Activated naive CD8-positive, alpha-beta T cell treated with anti-CD3 and anti-CD28 coated beads, Interleukin-2, amount 50 U/mL, for 24 hours (primary cell): ENCODE measurements at regions not wholly inside any gene's neighbourhood (a gene's known extent, or its start where the extent isn't known, plus 50 kb on each side); places are given as distances from the start of the nearest gene placed in this dataset.
"Not testable (repeated sequence)": the region's sequence is repeated elsewhere in the genome, so short reads cannot be mapped to it uniquely, and the experiment has no call there.

Experiments
- ATAC-seq: fragments of 150-1000 bp; cut with Tn5 transposase; one replicate; pipeline ENCODE4 v1.10.0; 2021
- DNase-seq: peaks from one replicate; pipeline ENCODE4 v3.0.0; 2021
- H3K27ac Mint-ChIP-seq: one replicate; pipeline ENCODE4 v1.8.0; 2021; ENCODE audit warnings: mild to moderate bottlenecking, mixed read lengths
- H3K27me3 Mint-ChIP-seq: one replicate; pipeline ENCODE4 v1.8.0; 2021; ENCODE audit warnings: mixed read lengths
- H3K36me3 Mint-ChIP-seq: one replicate; pipeline ENCODE4 v1.8.0; 2021; ENCODE audit warnings: low read depth, mixed read lengths
- H3K4me1 Mint-ChIP-seq: one replicate; pipeline ENCODE4 v1.8.0; 2021; ENCODE audit warnings: mixed read lengths
- H3K4me3 Mint-ChIP-seq: one replicate; pipeline ENCODE4 v1.8.0; 2021; ENCODE audit warnings: mild to moderate bottlenecking, moderate library complexity, mixed read lengths
- H3K9me3 Mint-ChIP-seq: one replicate; pipeline ENCODE4 v1.8.0; 2021; ENCODE audit warnings: mixed read lengths

- H3K36me3 Mint-ChIP-seq: no peaks in the 10 kb centered on the region
- no peak for DNase-seq
- H3K4me1 Mint-ChIP-seq: no peaks in the 10 kb centered on the region
- ATAC-seq: no peak
- H3K27ac Mint-ChIP-seq: no peak overlapping the region
- H3K27me3 Mint-ChIP-seq: no peaks in the 10 kb centered on the region
- no peak overlapping the region for H3K4me3 Mint-ChIP-seq
- no peaks in the 10 kb centered on the region for H3K9me3 Mint-ChIP-seq
Measured at GRCh38 chr7:81234896-81235295, 316.0 kb upstream of the SEMA3C start.

GRCh38 chr7:81233208-81233940 lies 314.5 kb upstream of the SEMA3C start:
- H3K27ac Mint-ChIP-seq: no peak overlapping the region
- no peaks in the 10 kb centered on the region for H3K9me3 Mint-ChIP-seq
- no peaks in the 10 kb centered on the region for H3K27me3 Mint-ChIP-seq
- ATAC-seq (no peak), DNase-seq (no peak)
- no peaks in the 10 kb centered on the region for H3K36me3 Mint-ChIP-seq
- no peak overlapping the region for H3K4me3 Mint-ChIP-seq
- no peaks in the 10 kb centered on the region for H3K4me1 Mint-ChIP-seq

- ATAC-seq (no peak), DNase-seq (no peak)
- H3K4me1 Mint-ChIP-seq: no peaks in the 10 kb centered on the region
- no peak overlapping the region for H3K4me3 Mint-ChIP-seq
- no peak overlapping the region for H3K27ac Mint-ChIP-seq
- no peaks in the 10 kb centered on the region for H3K36me3 Mint-ChIP-seq
- H3K9me3 Mint-ChIP-seq: no peaks in the 10 kb centered on the region
- no peaks in the 10 kb centered on the region for H3K27me3 Mint-ChIP-seq
Measured at GRCh38 chr7:81232084-81232799, 313.4 kb upstream of the SEMA3C start.

GRCh38 chr7:81231301-81231838 lies 312.5 kb upstream of the SEMA3C start:
- H3K9me3 Mint-ChIP-seq: no peaks in the 10 kb centered on the region
- no peaks in the 10 kb centered on the region for H3K4me1 Mint-ChIP-seq
- H3K27ac Mint-ChIP-seq: no peak overlapping the region
- DNase-seq (no peak), ATAC-seq (no peak)
- no peaks in the 10 kb centered on the region for H3K27me3 Mint-ChIP-seq
- no peaks in the 10 kb centered on the region for H3K36me3 Mint-ChIP-seq
- no peak overlapping the region for H3K4me3 Mint-ChIP-seq

DNA sequence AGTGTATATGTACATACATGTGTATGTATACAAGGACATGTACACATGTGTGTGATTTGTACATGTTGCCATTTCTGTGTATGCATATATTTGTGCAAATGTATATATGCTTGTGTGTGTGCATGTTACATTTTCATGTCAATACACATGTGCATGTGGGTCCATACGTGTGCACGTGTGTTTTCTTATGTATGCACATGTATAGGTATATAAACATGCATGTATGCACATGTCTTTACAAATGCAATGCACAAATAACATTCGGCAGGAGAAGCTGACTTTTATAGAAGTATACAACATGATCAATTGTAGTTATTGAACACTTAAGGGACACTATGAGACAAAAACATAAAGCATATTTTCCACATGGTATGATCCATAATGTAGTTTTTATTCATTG lies 307.4 kb upstream of the SEMA3C start:
- Mint-ChIP-seq H3K4me1 (no peaks in the 10 kb centered on the region), H3K36me3 (no peaks in the 10 kb centered on the region), H3K27me3 (no peaks in the 10 kb centered on the region), H3K27ac (no peak overlapping the region), H3K9me3 (peaks cover 11% of the 10 kb centered on the region), H3K4me3 (no peak overlapping the region)
- DNase-seq: no peak
- no peak for ATAC-seq

DNA sequence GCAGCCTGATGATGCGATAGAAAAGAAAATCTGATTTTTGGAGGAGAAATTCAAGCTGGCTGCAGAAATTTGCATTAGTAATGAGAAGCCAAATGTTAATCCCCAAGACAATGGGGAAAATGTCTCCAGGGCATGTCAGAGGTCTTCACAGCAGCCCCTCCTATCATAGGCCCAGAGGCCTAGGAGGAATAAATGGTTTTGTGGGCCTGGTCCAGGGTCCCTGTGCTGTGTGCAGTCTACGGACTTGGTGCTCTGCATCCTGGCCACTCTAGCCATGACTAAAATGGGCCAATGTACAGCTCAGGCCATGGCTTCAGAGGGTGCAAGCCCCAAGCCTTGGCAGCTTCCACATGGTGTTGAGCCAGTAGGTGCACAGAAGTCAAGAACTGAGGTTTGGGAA lies 303.8 kb upstream of the SEMA3C start:
- not testable (repeated sequence) for H3K27ac Mint-ChIP-seq, DNase-seq, H3K4me1 Mint-ChIP-seq, ATAC-seq, H3K27me3 Mint-ChIP-seq, H3K36me3 Mint-ChIP-seq, H3K4me3 Mint-ChIP-seq
- peaks cover 17% of the 10 kb centered on the region for H3K9me3 Mint-ChIP-seq

DNA sequence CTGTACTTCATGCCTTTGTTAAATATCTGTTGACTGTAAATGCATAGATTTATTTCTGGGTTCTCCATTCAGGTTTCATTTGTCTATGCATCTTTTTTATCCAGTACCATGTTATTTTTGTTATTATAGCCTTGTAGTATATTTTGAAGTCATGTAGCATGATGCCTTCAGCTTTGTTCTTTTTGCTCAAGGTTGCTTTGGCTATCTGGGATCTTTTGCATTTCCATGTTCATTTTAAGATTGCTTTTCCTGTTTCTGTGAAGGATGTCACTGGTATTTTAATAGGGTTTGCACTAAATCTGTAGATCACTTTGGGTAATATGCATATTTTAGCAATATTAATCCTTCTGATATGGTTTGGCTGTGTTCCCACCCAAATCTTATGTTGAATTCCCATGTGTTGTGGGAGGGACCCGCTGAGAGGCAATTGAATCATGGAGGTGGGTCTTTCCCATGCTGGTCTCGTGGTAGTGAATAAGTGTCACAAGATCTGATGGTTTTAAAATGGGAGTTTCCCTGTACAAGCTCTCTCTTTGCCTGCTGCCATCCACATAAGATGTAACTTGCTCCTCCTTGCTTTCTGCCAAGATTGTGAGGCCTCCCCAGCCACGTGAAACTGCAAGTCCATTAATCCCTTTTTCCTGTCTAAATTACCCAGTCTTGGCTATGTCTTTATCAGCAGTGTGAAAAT lies 302.8 kb upstream of the SEMA3C start:
- DNase-seq: no peak
- H3K27ac Mint-ChIP-seq: no peak overlapping the region
- no peak for ATAC-seq
- H3K4me1 Mint-ChIP-seq: no peaks in the 10 kb centered on the region
- peaks cover 17% of the 10 kb centered on the region for H3K9me3 Mint-ChIP-seq
- no peaks in the 10 kb centered on the region for H3K36me3 Mint-ChIP-seq
- no peaks in the 10 kb centered on the region for H3K27me3 Mint-ChIP-seq
- no peak overlapping the region for H3K4me3 Mint-ChIP-seq

DNA sequence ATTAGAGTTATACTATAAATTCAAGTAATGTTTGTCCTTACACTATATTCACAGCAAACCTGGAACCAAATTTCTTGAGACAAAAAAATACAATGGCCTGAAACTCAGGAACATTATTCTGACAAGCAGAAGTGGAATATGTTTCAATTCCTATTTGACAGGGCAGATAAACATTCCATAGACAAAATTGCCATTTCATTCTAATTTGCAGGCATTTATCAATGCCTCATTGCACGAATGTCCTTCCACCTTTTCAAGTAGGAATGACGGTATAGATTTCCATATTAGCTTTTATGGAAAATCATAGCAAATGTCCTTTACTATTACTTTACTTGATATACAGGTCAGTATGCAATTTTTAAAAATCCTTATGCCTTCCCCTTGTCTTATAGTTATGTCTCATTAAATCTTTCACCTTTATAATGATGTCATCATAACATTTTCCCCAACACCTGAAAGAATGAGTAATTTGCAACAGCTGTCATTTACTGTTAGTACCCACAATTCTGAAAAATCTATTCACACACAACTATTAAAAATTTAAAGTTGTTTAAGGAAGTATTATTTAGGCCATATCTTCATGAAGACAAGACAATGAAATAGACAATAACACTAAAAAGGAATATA lies 299.7 kb upstream of the SEMA3C start:
- ATAC-seq: no peak
- Mint-ChIP-seq H3K36me3 (no peaks in the 10 kb centered on the region), H3K27ac (no peak overlapping the region), H3K27me3 (no peaks in the 10 kb centered on the region), H3K9me3 (peaks cover 17% of the 10 kb centered on the region), H3K4me1 (no peaks in the 10 kb centered on the region), H3K4me3 (no peak overlapping the region)
- no peak for DNase-seq

DNA sequence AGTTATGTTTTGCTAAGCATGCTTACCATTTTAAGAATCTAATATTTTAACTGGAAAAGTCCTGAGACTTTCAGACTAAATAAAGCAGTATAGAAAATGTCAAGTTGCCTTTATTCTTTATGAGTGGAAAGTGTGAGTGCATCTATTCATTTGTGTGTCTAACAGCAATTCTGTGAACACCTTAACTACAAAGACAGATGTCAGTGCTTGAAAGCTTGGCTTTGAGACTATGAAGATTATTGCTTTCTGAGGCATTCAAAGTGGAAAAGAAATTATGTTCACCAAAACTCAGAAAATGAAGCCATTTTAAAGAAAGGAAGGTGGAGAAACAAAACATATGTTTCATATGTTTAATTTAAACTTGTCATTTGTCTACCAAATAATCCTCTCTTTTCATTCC lies 294.5 kb upstream of the SEMA3C start:
- Mint-ChIP-seq H3K9me3 (no peaks in the 10 kb centered on the region), H3K27ac (no peak overlapping the region), H3K27me3 (no peaks in the 10 kb centered on the region), H3K4me1 (no peaks in the 10 kb centered on the region), H3K36me3 (no peaks in the 10 kb centered on the region), H3K4me3 (no peak overlapping the region)
- DNase-seq: no peak
- ATAC-seq: no peak

DNA sequence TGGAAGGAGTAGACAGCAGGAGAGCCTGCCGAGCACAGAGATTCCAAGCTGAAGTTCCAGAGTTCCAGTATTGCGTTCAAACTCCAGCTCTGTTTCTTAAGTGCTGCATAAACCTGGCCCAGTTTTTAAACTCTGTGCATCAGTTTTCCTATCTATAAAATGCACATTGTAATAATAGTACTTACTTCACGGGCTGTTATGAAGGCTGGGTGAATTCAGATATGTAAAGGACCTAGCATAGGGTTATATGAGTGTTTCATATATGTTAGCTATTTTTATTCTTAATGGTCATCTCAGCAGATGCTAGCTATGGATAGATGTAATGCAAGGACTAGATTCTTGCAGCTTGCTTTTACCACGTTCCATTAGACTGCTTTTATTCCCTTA lies 293.1 kb upstream of the SEMA3C start:
- no peaks in the 10 kb centered on the region for H3K27me3 Mint-ChIP-seq
- H3K9me3 Mint-ChIP-seq: no peaks in the 10 kb centered on the region
- H3K4me3 Mint-ChIP-seq: no peak overlapping the region
- no peaks in the 10 kb centered on the region for H3K36me3 Mint-ChIP-seq
- ATAC-seq (no peak), DNase-seq (no peak)
- no peaks in the 10 kb centered on the region for H3K4me1 Mint-ChIP-seq
- no peak overlapping the region for H3K27ac Mint-ChIP-seq

DNA sequence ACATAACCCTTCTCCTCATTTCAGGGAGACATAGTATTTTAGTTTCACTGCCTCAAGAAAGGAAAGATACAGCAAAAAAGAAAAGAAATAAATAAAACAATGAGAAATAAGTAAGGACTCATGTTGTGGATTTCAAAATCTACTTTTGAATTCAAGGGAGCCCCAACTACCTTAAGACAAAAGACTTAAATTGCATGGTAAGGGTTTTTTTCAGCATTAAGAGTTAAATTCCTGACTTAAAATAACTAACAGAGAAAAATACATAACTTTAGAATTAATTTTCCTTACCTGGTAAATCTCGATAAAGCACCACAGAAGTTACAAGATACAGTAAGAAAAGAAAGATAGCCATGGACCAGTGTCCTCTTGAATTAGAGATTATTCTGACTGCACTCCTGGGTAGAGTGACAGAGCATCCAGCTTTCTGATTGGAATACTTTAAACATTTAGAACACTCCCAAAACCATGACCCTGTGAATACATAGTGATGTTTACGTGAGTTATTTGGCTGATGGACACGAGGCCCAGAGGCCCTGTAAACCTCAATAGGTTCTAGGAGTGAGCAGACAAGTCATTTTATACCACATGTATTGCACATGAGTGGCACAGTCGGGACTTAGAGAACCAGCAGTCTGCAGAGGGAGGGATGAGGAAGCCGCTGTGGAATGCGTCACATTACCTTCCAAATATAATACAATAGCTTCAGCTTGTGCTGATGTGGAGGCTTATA lies 292.5 kb upstream of the SEMA3C start:
- Mint-ChIP-seq H3K27ac (no peak overlapping the region), H3K27me3 (no peaks in the 10 kb centered on the region), H3K4me1 (no peaks in the 10 kb centered on the region), H3K4me3 (no peak overlapping the region), H3K36me3 (no peaks in the 10 kb centered on the region), H3K9me3 (no peaks in the 10 kb centered on the region)
- no peak for DNase-seq
- ATAC-seq: no peak

GRCh38 chr7:81210137-81211064 lies 291.6 kb upstream of the SEMA3C start:
- no peaks in the 10 kb centered on the region for H3K4me1 Mint-ChIP-seq
- H3K27ac Mint-ChIP-seq: no peak overlapping the region
- H3K9me3 Mint-ChIP-seq: no peaks in the 10 kb centered on the region
- H3K27me3 Mint-ChIP-seq: no peaks in the 10 kb centered on the region
- ATAC-seq (no peak), DNase-seq (no peak)
- no peak overlapping the region for H3K4me3 Mint-ChIP-seq
- no peaks in the 10 kb centered on the region for H3K36me3 Mint-ChIP-seq

DNA sequence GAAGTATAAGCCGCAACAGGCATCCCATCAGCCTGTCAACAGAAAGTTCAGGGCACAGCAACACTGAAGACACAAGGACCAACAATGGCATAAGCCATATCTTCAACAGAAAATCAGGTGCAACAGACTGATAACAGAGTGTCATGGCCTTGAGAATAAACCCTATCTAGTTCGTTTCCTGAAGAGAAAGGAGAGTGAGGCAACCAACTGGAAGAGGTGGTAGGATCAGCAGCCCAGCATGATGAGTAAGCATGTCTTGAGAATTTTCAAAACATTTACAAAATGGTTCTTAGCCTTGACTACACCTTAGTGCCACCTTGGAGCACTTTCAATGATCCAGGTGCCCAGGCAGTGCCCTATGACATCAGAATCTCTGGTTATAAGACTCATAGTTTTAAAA lies 290.2 kb upstream of the SEMA3C start:
- no peaks in the 10 kb centered on the region for H3K9me3 Mint-ChIP-seq
- H3K27me3 Mint-ChIP-seq: no peaks in the 10 kb centered on the region
- H3K4me1 Mint-ChIP-seq: no peaks in the 10 kb centered on the region
- no peak for ATAC-seq
- H3K27ac Mint-ChIP-seq: no peak overlapping the region
- DNase-seq: no peak
- no peak overlapping the region for H3K4me3 Mint-ChIP-seq
- H3K36me3 Mint-ChIP-seq: no peaks in the 10 kb centered on the region
